ENCODE measurements at regions not wholly inside any gene's neighbourhood (a gene's known extent, or its start where the extent isn't known, plus 50 kb on each side); places are given as distances from the start of the nearest gene placed in this dataset.
"Not testable (repeated sequence)": the region's sequence is repeated elsewhere in the genome, so short reads cannot be mapped to it uniquely, and the experiment has no call there.

DNA sequence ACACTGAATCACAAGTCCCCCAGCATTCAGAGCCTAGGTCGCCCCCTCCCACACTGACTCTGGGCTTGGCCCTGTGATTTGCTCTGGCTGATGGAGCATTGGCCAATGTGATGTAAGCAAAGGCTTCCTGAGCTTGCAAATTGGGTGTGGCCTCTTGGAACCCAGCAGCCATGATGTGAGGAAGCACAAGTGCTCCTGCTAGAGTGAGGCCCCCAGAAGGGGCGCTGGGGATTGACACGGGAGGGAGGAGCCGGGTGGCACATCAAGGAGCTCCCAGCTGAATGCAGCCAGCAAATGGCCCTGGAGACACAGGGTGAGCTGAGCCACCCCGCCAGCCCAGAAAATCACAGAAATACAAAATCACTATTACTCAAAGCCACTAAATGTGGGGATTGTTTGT is 308.5 kb downstream of the C16orf95 start:
- no peak for DNase-seq

DNA sequence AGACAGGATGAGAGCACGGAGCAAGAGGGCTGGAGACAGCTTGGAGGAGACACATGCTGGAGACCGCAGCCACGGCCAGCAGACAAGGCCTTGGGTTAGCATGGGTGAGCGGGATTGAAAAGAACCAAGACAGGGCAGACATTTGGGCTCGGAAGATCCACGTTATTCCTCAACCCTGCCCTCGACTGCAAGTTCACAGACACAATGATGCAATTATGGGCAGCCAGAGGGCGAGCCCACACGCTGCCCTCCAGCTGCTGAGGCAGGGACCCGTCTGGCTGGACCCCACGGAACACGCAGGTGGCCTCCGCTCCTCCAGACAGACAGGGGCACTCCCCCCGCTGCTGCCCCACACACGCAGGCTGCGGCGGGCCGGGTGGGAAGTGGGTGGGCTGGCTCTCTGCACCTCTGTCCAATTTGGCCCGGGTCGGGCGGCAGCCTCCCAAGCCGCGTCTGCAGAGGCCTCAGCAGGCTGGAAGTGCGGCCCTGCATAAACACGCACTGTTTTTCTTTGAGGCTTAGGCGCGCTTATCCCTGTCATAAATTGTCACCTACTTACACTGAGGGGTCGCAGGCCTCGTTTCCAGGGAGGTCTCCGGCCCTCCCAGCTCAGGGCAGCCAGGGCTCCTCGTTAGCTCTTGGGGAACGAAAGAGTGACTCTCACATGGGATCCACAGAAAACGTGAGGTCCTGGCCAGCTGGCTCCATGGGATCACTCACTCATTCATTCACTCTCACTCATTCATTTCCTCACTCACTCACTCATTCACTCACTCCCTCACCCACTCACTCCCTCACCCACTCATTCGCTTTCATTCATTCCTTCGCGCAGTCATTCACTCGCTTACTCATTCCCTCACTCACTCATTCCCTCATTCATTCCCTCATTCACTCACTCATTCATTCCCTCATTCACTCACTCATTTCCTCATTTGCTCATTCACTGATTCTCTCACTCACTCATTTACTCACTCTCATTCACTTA is 303.9 kb downstream of the C16orf95 start:
- peak; percentile 48 for DNase-seq

DNA sequence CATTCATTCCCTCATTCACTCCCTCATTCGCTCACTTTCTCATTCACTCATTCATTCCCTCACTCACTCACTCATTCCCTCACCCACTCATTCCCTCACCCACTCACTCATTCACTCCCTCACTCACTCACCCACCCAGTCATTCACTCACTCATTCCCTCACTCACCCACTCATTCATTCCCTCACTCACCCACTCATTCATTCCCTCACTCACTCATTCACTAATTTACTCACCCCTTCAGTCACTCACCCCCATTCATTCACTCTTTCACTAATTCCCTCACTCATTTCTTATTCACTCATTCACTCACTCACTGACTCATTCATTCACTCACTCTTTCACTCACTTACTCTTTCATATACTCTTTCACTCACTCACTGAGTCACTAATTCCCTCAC is 303.1 kb downstream of the C16orf95 start:
- no peak for DNase-seq

DNA sequence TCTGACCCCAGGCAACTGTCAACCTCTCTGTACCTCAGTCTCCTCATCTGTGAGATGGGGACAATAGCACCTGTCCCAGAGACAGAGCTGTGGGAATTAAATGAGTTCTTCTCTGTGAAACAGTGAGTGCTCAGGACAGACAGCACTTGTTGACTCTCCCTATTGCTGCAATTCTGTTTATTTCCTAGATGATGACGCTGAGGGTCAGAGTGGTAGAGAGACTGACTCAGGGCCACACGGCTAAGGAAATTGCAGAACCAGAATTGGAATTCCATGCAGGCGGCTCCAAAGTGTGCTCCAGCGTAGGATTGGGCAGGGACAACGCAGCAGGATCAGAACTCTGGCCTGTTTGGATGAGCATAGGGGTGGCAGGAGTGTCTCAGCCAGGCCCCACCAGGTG is 302.2 kb downstream of the C16orf95 start:
- DNase-seq = no peak

DNA sequence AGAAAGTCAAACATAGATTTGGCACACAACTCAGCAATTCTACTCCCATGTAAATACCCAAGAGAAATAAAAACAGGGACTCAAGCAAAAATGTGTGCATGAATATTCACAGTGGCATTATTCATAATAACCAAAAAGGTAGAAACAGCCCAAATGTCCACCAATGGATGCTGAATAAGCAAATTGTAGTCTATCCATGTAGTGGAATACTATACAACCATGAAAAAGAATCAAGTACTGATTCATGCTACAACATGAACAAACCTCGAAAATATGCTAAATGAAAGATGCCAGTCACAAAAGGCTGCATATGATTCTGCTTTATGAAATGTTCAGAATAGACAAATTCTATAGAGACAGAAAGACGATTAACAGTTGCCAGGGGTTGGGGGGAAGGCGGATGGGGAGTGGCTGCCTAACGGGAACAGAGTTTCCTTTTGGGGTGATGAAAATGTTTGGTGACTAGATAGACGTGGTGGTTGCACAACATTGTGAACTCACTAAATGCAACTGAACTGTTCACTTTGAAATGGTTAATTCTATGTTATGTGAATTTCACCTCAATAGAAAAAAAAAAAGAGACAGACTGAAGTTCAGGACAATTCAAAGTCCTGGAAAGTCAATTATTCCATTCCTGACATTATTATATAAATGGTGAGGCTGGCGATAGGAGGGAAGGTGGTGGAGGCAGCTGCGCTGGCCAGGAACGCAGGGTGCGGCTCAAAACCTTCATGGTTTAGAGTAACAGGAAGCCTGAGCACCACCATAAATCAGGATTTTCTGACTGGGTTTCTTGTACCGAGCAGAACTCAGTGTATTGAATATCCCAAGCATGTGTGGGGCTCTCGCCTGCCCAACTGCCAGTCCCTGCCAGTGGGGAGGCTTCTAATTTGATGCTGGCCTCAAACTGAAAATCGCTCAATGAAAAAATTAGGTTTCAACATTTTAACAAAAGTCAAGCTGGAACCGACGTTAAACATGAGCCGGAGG is 300.9 kb downstream of the C16orf95 start:
- DNase-seq = no peak

DNA sequence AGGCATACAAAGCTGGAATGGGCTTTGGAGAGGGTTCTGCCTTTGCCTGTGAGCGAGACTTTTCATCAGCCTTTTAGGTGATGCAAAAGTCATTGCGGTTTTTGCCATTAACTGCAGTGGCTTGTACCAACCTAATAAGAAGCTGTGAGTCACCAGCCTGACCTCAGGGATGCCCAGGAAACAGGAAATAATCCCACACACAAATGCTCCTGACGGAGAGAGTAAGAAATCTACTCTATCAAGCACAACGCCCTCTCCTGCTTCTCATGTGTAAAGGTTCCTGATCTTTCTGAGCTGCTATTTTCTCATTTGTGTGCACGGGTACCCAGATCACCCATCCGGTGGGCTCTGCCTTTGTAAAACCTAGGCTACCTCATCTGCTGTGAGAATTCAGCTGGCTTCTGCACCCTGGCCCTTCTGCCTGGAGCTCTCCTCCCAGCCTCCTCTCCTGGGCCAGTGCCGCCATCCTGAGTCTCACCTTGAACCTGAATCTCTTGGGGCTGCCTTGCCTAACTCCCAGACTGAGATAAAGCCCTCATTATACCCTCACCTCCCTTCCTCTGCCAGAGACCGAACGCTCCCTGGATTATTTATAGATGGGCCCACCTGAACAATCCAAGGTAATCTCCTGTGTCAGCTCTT is 299.7 kb downstream of the C16orf95 start:
- no peak for DNase-seq

DNA sequence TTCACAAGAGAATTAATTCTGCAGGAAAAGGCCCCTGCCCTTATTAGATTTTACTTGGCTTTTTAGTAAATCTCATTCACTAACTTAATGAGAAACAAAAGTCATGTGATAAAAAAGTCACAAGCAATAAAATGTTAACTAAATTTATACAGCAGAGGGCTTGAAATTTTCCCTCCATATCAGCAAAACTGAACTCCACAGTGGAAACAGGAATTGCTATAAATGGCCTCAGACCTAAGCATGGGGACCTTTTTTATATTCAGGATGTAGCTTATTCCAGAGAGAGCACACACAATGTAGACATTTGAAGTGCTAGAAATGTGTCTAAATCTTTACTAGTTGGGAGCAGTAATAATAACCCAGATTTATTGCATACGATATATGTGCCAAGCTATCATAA is 291.5 kb downstream of the C16orf95 start:
- no peak for DNase-seq

DNA sequence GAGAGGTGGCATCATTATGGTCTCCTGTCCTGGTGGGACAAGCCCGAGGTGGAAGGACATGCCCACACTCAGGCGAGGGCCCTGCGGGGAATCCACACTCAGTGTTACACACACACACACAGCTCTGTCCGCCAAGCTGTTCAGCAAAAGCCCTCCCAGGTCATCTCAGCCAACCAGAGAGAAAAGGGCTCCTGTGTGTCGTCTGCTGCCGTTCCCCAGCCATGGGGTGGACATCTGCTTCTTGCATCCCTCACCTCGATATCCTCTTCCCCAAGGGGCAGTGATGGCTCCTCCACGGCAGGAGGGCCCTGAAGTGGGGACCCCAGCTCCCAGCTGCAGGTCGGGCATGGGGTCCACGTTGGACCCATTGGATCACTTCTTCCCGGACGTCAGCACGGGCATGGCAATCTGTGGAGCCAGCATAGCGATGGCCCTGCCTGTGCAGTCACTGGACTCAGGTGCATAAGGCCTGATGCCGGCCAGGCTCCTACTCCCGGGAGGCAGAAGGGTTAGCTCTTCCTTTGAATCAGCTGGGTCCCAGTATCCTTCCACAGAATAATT is 290.1 kb downstream of the C16orf95 start:
- DNase-seq = no peak

DNA sequence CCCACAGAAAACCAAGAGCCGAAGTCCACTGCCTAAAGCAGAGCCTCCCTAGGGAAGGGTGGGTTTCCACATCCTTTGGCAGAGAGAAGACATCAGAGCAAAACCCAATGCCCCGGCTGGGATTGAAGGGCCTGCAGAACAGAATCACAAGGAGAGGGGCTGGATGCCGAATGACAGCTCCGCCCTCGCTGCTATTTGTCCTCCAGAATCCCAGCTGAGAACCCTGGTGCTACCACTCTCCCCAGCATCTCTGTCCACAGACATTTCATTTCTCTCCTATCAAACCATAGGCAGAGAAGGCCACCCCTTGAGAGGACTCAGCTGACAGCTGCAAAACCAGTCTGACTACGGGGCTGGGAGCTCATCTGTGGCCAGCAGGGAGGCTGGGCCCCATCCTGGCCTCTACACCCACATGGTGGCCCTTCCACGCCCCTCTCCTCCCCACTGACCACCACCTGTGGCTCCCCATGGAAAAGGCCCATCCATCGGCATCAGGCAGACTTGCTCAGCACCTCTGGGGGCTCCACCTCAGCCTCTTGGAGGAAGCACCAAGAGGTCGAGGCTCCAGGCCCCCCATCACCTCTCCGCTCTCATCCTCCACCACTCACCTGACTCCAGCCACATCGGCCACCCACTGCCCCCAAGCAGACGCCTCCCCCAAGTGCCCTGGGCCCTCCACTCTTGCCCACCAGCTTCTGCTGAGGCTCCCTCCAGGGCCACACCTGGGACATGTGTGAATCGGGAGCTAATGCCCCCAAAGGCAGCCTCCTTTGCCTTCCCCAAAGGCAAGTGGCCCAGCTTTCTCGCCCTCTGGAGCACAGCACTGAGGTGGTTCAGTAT is 288.5 kb downstream of the C16orf95 start:
- no peak for DNase-seq

DNA sequence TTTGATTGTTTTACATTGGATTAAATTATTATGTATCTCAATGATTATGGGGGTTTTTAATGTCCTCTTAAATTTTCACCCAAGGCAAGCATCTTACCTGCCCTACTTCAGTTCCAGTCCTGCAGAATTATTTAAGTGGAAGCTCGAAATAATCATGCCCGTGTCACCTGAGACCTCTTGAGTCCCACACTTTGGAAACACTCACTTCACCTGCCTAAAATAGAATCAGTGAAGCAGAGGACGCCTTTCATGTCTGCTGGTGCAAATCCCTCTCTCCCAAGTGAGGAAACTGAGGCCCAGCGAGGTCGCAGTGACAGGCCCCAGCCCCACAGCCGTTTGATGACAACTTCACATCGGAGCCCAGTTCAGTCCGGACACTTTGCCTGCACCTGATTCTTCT is 284.6 kb downstream of the C16orf95 start:
- DNase-seq = no peak

DNA sequence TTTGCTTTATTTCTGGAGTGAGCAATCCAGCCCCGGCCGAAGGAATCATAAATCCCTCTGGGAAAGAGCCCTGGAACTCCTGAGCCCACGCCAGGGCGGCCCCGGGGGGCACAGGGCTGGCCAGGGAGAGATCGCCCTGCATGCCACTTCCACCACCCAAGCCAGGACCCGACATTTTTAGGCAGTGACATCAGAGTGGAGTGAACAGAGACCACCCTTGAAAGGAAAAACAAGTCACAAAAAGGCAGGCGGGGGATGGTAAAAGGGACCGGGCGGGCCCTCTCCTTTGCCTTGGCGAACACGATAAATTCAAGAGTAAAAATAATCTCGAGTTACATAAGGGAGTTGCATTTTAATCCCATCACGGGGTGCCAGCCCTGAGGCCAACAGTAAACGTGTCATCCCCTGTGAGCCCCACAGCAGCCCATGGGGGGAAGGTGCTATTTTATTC is 284.1 kb downstream of the C16orf95 start:
- DNase-seq = no peak

DNA sequence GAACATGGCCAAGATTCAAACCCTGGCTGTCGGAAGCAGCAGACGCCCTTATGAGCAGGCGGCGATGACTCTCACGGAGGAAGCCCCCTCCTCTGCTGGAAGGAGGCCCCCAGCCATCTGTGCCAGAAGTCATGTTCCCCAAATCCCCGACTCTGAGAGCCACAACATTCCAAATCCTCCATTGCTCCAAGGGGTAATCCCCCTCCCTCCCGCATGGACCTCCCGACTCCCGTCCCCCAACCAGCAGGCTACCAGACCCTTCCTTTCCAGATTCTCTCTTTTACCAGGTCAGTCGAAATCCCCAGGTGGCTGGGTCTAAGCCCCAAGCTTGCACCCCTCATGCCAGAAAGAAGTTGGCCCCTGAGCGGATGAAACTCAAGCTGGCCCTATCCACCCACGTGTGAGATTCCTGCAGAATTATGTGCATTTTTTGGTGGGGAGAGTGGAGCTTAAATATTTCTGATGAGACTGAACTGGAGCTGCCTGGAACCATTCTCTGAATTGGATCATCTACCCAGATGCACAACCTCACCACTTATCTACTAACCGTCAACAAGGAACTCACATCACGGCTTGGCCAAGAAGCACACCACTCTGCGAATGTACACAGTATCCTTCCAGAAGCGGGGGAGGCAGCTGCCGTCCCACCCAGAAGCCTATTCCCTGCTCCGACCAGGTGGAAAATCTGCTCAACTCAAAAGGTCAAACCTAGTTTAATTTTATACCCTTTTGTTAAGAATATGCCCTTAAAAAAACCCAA is 283.5 kb downstream of the C16orf95 start:
- DNase-seq = no peak

DNA sequence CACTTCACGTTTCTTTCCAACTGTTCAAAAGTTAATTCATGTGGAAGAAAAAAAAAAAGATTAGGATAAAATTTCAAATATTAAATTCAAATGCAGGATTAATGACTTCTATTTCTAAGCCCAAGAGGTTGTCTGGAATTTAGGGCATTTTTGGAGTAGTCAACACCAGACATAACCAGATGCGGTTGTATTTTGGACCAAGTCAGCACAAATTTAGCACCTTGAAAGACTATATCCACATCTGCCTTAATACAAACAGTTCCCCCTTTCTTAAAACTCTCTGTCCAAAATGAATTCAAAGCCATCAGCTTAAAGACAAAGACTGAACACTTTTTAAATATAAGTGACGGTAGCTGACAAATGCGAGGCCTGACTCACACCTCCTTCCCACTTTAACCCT is 282.9 kb downstream of the C16orf95 start:
- DNase-seq = no peak

DNA sequence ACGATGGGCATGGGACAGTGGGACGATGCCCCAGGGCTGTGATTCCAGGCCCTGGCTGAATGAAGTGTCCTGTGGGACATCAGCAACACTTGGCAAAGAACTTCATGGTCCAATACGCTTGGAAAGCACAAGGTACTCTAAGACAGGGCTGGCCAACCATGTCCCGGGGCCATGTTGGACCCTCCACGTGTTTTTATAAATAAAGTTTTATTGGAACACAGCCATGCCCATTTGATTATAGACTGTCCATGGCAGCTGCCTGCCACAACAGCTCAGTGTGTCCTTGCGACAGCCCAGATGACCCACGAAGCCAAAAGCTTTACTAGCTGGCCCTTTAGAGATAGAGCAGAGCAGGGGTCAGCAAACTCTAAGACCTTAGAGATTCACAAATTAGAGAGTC is 282.1 kb downstream of the C16orf95 start:
- no peak for DNase-seq

DNA sequence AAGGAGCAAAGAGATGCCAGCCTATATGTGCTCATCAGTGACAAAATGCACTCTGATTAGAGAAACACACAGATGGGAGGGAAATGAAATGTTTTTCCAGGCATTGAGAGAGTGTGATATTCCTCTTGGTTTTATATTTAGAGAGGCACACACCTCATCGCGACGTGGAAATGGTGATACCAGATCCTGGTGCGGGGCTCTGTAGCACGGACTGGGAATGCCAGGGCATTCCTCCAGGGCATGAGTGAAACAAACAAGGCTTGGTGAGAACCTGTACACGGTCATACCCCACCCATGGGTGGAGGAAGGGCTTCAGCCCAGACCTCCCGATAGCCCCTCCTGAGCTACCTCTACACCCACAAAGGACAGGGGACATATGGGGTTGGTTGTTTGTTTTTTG is 280.2 kb downstream of the C16orf95 start:
- DNase-seq = no peak

DNA sequence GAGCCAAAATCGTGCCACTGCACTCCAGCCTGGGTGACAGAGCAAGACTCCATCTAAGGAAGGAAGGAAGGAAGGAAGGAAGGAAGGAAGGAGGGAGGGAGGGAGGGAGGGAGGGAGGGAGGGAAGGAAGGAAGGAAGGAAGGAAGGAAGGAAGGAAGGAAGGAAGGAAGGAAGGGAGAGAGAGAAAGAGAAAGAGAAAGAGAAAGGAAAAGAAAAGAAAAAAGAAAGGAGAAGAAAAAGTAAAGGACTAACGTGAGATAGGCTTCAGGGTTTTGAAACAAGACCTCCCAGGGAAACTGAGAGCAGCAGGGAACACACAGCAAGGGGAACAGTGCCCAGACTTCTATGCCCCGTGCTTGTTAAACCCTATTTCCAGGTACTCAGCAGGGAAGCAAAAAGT is 278.7 kb downstream of the C16orf95 start:
- not testable (repeated sequence) for DNase-seq

DNA sequence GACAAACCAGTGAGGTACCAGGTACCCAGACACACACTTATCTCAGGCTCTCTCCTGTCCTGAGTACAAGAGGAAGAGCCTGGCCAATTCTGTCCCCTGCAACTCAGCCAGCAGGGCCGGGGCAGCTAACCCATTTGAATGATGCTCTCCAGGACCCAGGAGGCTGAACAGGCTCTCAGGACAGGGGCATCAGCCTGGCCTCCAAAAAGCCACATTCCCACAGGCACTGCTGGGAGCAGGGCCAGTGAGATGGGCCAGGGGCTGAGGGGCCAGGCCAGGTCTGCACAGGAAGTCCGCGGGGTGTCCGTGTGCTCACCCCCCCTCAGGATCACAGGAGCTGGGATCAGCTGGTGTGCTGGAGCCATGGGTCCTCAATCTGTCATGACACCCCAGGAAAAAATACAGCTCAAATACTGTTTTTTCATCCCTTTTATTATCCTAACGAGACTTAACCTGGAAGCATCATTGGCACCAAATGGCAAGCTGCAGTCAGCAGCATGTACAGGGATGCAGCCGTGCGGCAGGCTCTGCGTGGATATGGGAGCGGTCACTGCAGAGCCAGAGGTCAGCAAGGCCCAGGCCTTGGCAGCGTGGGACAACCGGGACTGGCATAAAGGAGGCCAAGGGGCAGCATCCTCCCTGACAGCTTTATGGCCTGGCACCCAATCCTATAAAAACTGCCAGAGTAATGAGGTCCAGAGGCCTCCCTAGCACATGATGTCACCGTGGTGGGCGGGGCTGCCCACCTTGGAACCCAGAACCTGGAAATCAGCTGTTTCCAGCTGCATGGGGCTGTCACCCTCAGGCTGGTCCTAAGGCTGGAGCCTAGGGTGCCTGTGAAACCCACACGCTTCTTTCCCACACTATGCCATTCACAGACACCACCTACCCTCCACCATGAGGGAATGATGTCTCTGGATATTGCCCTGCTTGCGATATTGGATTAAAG is 276.7 kb downstream of the C16orf95 start:
- DNase-seq = no peak

DNA sequence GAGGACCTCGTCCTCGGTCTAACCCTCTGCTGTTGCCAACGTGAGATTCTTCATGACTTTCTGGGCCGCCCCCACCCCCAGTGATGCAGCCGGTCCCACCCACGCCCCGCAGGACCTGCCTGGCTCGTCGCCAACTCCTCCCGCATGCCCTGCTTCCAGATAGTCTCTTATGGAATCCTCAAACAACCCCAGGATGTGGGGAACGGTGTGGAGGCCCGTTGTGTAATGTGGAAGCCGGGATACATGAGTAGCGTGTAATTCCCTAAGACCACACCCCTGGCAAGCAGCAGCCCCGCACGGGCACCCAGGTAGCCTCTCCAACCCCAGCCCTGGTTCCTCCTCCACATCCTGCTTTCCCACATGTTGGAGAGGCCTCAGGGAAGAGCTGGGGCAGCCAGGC is 275.9 kb downstream of the C16orf95 start:
- DNase-seq = no peak

DNA sequence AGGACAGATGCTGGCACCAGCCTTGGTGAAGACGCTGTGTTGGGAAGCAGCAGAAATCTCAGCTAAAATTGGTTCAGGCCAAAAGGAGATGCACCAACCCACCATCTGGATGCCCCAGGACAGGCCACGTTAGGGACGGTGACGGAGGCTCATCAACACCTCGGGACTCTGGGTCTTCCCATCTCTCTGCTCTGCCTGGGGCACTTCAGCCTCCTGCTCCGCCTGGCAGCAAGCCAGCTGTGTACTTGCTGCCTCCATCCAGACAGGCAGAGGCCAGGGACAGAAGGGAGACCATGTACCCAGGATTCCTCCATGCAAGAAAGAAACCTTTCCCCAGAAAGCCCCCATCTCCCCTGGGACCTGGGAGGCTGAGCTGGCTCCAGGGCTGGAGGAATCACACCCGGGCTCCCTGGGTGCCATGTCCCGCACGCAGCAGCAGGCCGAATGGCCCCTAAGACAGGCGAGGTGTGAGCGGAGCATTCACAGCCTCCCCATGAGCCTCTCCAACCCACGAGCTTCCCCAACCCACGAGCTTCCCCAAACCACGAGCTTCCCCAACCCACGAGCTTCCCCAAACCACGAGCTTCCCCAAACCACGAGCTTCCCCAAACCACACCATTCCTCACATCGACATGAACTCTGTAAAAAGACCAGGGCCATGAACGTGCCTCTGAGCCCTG is 274.5 kb downstream of the C16orf95 start:
- DNase-seq = no peak
